Retinal pigment epithelial cell (primary cell): ENCODE measurements at regions not wholly inside any gene's neighbourhood (a gene's known extent, or its start where the extent isn't known, plus 50 kb on each side); places are given as distances from the start of the nearest gene placed in this dataset.

Experiments used
- DNase-seq: peaks from one replicate; pipeline ENCODE4 v3.0.0-alpha.2; 2010; ENCODE audit warnings: low read depth
- H3K4me3 ChIP-seq: 2 replicates; pipeline ENCODE4 v1.5.1; 2011; ENCODE audit warnings: mild to moderate bottlenecking, low read length, control low read depth, moderate library complexity
- TF ChIP-seq, protein P1 (sequence below): conservative IDR thresholded peaks from 2 replicates; pipeline ENCODE4 v1.5.1; 2011; ENCODE audit warnings: low read depth, low read length, control low read depth, inconsistent platforms

DNA sequence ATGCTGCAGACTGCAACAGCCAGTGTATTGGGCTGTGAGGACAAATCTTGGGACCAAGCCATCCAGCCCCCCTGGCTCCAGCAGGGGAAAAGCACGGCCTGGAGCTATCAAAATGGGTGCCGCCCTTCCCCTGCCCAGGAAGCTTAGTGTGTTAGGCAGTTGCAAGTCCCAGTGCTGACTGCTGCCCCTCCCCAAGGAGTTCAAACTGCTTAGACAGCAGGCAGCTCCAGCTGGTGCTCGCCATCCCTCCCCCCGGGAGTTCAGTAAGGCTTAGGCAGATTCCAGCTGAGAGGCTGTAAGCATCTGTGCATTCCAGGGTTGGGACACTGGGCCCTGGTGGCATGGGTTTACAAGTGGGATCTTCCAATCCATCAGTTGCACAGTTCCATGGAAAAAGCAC is 579.6 kb upstream of the NR5A2 start:
- TF ChIP-seq, protein P1, sequence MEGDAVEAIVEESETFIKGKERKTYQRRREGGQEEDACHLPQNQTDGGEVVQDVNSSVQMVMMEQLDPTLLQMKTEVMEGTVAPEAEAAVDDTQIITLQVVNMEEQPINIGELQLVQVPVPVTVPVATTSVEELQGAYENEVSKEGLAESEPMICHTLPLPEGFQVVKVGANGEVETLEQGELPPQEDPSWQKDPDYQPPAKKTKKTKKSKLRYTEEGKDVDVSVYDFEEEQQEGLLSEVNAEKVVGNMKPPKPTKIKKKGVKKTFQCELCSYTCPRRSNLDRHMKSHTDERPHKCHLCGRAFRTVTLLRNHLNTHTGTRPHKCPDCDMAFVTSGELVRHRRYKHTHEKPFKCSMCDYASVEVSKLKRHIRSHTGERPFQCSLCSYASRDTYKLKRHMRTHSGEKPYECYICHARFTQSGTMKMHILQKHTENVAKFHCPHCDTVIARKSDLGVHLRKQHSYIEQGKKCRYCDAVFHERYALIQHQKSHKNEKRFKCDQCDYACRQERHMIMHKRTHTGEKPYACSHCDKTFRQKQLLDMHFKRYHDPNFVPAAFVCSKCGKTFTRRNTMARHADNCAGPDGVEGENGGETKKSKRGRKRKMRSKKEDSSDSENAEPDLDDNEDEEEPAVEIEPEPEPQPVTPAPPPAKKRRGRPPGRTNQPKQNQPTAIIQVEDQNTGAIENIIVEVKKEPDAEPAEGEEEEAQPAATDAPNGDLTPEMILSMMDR: no peak
- H3K4me3 ChIP-seq: no peak overlapping the region
- DNase-seq: peak; percentile 41

DNA sequence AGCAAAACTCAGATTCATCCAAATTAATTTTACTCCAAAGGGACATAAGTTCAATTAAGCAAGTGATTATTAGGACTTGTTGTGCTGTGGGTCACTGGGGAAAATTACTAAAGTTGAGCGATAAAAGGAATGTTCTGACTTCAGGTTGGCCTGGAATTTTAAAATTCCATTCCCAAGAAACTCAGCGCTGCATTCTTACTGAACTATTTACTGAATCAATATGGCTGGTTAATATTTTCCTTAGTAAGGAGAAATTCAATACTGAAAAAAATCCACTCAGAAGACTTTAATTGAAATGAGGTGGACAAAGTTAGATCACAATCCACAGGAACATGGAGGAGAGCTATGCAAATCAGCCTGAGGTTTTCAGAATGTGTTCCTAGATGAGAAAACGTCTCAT is 578.9 kb upstream of the NR5A2 start:
- H3K4me3 ChIP-seq: no peak overlapping the region
- no peak for DNase-seq
- TF ChIP-seq, protein P1: no peak

DNA sequence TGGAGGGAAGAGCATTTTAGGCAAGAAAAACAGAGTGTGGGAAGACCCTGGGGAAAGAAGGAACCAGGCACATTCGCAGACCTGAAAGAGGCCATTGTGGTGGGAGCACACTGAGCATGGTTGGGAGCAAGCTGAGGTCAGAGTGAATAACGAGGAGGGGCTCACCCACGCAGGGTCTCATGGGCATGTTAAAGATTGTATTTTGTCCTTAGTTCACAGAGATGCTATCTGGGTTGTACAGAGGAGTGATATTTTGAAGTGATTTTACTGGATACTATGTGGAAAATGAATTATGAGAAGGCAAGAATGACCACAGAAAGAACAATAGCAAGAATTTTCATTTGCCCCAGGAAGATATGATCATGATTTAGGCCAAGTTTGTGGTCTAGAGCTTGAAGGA is 578.3 kb upstream of the NR5A2 start:
- TF ChIP-seq, protein P1: no peak
- DNase-seq: no peak
- H3K4me3 ChIP-seq: no peak overlapping the region

DNA sequence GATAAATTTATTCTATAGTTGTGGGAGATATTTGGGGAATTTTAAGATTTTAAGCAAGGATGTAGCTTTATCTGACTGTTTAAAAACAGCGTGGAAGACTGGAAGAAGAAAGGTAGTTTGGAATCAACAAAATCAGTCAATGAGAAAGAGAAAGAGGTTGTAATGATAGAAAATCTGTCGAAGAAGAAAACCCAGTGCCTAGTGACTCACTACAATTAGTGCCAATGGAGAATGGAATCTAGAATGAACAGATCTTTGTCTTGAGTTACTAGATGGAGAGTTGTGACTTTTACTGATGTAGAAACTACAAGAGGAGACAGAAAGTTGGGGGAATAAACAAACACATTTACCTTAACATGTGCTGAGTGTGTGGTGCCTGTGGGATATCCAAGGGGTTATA is 577.8 kb upstream of the NR5A2 start:
- TF ChIP-seq, protein P1: no peak
- no peak for DNase-seq
- no peak overlapping the region for H3K4me3 ChIP-seq

DNA sequence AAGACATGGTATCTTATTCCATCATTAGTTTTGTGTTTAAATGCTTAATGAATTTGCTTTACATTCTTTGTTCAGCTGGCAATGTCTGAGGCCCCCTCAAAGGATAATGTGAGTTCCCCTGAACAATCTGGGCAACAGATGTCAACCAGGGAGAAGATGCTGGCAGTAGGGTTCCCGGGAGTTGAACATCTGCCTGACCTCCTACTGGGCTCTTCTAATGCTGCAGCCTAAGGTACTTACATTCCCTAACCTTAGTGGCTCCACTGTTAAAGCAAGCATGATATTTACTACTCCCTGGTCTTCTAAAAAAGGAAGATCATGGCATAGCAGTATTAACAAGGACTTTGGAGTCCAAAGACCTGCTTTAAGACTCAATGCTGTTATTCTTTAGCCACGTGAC is 574.9 kb upstream of the NR5A2 start:
- TF ChIP-seq, protein P1: no peak
- no peak overlapping the region for H3K4me3 ChIP-seq
- DNase-seq: no peak

DNA sequence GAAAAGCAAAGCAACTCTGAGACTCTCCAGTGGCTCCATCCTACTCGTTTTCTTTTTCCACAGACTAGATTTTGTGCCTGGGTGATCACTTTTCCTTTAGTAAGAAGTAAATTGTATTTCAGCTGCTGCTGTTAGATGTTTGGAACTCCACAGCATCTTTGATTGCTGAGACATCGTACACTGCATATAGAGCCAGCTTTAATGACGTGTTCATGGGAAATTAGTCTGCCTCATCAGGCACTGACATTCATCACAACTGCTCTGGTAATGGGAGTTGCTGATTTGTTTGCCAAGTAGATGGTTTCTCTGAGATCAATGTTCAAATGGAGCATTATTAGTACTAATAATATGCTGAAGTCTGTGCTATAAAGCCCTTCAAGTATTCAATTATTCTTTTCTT is 573.8 kb upstream of the NR5A2 start:
- TF ChIP-seq, protein P1: no peak
- no peak overlapping the region for H3K4me3 ChIP-seq
- no peak for DNase-seq

DNA sequence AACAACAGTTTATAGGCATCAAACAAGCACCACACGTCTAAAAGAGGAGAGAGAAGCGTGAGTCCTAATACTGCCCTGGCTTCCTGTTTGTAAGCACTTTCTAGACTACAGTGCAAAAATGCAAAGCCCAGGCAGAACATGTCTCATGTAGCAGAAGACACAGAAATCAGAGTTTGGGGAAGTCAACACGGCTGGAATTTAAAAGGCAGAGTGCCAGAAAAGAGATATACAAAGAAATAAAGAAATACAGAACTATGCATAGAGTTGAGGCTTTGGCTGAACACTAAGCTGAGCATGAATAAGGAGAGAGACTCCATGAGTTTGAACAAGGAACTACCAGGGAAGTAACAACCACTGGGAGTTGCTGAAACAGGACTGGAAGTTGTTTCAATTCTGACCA is 566.6 kb upstream of the NR5A2 start:
- DNase-seq: no peak
- H3K4me3 ChIP-seq: no peak overlapping the region
- TF ChIP-seq, protein P1: no peak
